Effector memory CD8-positive, alpha-beta T cell (primary cell): ENCODE measurements at regions not wholly inside any gene's neighbourhood (a gene's known extent, or its start where the extent isn't known, plus 50 kb on each side); places are given as distances from the start of the nearest gene placed in this dataset.
A peak's percentile ranks its signal among the peaks of the same experiment; 100 is the strongest.

Experiments used
- ATAC-seq: fragments of 150-1000 bp; cut with Tn5 transposase; replicated peaks from 2 replicates; pipeline ENCODE4 v1.10.0; 2021; ENCODE audit warnings: mild to moderate bottlenecking, moderate library complexity
- DNase-seq, 3 experiments: peaks; one replicate each; pipeline ENCODE4 v3.0.0; 2021
- H3K27ac Mint-ChIP-seq, 2 donors: one replicate each; pipeline ENCODE4 v1.8.0; 2022; ENCODE audit warnings: mild to moderate bottlenecking in 2 of 2, mixed read lengths in 2 of 2, moderate library complexity in 2 of 2
- H3K27me3 Mint-ChIP-seq, 2 donors: one replicate each; pipeline ENCODE4 v1.8.0; 2022; ENCODE audit warnings: mixed read lengths in 2 of 2
- H3K36me3 Mint-ChIP-seq: one replicate; pipeline ENCODE4 v1.8.0; 2022; ENCODE audit warnings: mild to moderate bottlenecking, moderate library complexity, mixed read lengths; ENCODE audit not compliant: insufficient read depth
- H3K4me1 Mint-ChIP-seq, 2 donors: one replicate each; pipeline ENCODE4 v1.8.0; 2022; ENCODE audit warnings: low read depth in 2 of 2, mixed read lengths in 2 of 2
- H3K4me3 Mint-ChIP-seq, 2 donors: one replicate each; pipeline ENCODE4 v1.8.0; 2022; ENCODE audit warnings: mild to moderate bottlenecking in 2 of 2, mixed read lengths in 2 of 2, moderate library complexity in 2 of 2
- H3K9me3 Mint-ChIP-seq, 2 donors: one replicate each; pipeline ENCODE4 v1.8.0; 2022; ENCODE audit warnings: mixed read lengths in 2 of 2

DNA sequence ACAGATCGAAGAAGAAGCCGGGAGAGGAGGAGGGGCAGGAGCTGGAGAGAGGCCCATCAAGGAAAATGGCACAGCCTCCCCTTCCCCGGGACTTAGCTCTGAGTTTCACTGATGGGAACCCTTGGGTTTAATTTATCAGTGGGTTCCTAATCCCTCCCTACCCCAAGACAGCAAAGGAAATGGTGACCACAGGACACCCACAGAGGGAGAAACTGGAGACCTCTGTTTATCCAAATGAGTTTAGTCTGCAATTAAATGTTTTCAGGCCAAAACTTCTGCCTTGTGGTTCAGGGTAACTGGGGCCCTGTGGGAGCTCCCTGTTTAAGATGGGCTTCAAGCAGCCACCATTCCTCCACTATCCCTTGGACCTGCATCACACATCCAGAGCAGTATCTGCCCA is 190.8 kb upstream of the TOPAZ1 start:
- peaks cover 60 to 70% of the 10 kb centered on the region in 2 donors for H3K27me3 Mint-ChIP-seq

DNA sequence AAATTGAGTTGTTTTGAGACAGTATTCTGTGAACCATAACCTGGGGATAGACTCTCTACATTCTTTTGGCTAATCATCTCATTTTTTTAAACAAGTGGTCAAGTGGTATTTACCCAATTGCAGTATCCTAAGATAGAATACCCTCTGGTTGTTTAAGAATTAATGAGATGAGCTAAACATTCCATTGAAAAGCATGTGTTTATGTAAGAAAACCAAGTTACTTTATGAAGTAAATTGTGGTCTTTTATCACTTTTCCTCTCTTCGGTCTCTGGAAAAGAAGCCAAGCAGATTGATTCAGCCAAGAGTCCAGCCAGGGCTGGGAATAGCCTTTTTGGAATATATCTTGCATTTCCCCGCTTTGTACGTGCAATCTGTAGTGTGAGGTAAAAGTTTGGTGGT is 185.7 kb upstream of the TOPAZ1 start:
- no peaks in the 10 kb centered on the region for H3K9me3 Mint-ChIP-seq
- H3K27ac Mint-ChIP-seq: no peak overlapping the region
- H3K36me3 Mint-ChIP-seq: no peaks in the 10 kb centered on the region
- no peak overlapping the region for H3K4me3 Mint-ChIP-seq
- peaks cover 64 to 81% of the 10 kb centered on the region in 2 donors for H3K27me3 Mint-ChIP-seq
- no peaks in the 10 kb centered on the region for H3K4me1 Mint-ChIP-seq
- DNase-seq: no peak
- ATAC-seq: no peak

More for the DNA sequence above, 190.8 kb upstream of the TOPAZ1 start:
- Mint-ChIP-seq H3K27ac (no peak overlapping the region), H3K9me3 (no peaks in the 10 kb centered on the region), H3K4me3 (no peak overlapping the region), H3K36me3 (no peaks in the 10 kb centered on the region), H3K4me1 (no peaks in the 10 kb centered on the region)
- no peak for DNase-seq
- ATAC-seq: no peak

DNA sequence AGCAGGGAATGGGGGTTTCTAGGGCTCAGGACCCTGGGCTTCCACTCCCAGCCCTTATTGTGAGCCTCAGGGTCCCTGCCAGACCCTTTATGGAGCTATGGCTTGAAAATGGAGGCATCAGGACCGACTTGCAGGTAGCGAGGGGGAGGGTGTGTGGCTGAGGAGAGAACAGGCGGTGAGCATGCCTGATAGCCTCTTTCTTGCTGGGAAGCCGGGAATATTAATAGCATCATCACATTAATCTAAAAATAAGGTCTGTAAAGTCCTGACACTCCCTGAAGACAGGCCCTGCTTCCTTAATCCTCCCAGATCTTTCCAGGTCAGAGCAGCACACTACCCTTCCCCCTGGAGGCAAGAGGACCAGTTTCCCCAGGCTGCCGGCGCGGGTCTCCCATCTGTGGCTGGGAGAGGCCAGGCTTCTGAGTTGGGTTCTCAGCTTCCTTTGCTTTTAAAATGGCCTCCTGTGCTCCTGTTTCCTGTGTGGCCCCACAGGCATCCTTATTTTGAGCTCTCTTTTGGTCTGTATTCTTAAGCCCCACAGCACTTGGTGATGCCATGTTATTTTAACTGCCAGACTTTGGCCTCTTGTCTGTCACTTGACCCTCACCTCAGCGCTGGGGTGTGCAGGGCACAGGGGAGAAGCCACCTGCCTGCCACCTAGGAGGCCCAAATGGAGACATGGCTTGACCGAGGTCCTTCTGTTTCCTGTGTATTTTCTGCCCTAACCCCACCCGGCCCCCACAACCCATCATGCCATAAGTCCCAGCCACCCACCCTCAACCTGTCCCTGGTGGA is 185.0 kb upstream of the TOPAZ1 start:
- no peaks in the 10 kb centered on the region for H3K36me3 Mint-ChIP-seq
- no peaks in the 10 kb centered on the region for H3K4me1 Mint-ChIP-seq
- H3K4me3 Mint-ChIP-seq: no peak overlapping the region
- H3K9me3 Mint-ChIP-seq: no peaks in the 10 kb centered on the region
- peaks cover 57 to 77% of the 10 kb centered on the region in 2 donors for H3K27me3 Mint-ChIP-seq
- DNase-seq (no peak), ATAC-seq (no peak)
- H3K27ac Mint-ChIP-seq: no peak overlapping the region

DNA sequence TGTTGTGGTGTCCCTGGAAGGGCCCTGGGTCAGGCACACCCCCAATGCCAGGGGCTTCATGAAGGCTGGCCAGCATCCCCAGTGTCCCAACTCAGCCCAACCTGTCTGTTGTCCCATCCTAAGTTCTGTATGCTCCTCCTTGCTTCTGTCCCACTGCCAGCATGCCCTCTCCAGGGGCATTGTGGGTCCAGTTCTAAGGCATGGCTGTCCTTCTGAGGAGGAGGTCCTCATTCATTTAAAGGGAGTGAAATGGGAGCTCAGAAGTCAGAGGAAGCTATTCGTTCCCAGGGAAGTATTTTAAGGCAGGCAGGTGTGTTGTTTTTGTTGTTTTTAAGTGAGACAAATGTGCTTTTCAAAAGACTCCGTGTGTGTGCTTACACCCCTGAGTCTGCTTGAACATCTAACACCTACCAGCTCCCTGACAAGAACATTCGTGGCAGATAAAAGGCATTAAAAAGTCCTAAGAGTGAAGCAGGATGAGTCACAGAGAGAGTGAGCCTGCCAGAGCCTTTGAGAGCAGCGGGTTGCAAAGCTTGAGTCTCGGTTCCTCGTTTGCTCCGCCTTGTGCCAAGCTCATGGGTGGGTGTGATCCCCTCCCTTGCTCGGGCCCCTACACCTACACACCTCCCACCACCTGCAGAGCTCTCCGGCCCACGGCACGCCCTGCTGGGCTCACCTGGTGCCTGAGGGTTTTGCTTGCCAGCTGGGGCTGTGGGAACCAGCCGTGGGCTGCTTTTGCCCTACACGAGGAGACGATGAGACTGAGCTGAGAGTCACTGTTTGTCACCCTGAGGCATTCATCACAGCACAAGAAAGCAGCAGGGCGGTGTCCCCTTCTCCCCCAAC is 183.4 kb upstream of the TOPAZ1 start:
- Mint-ChIP-seq H3K27ac (no peak overlapping the region), H3K9me3 (no peaks in the 10 kb centered on the region), H3K36me3 (no peaks in the 10 kb centered on the region), H3K27me3 (peaks cover 62 to 83% of the 10 kb centered on the region in 2 donors), H3K4me3 (no peak overlapping the region), H3K4me1 (no peaks in the 10 kb centered on the region)
- DNase-seq (no peak), ATAC-seq (peak; percentile 44)

DNA sequence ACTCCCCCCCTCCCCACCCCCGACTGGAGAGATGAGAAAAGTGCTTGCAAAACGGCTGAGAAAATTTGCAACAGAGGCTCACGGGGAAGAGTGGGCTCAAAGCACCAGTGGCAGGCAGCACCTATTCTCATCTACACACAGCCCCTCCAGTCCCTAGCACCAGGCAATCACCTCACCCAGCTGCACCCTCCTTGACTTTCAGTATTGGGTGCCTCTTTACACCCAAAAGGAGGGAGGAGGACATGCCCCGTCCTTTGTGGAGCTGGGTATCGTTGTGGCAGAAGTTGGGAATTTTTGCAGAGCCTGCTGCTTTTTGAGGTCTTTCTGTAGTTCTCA is 182.8 kb upstream of the TOPAZ1 start:
- H3K4me3 Mint-ChIP-seq: no peak overlapping the region
- no peaks in the 10 kb centered on the region for H3K9me3 Mint-ChIP-seq
- peaks cover 59 to 83% of the 10 kb centered on the region in 2 donors for H3K27me3 Mint-ChIP-seq
- H3K4me1 Mint-ChIP-seq: no peaks in the 10 kb centered on the region
- ATAC-seq: no peak
- no peak overlapping the region for H3K27ac Mint-ChIP-seq
- H3K36me3 Mint-ChIP-seq: no peaks in the 10 kb centered on the region
- DNase-seq: no peak

DNA sequence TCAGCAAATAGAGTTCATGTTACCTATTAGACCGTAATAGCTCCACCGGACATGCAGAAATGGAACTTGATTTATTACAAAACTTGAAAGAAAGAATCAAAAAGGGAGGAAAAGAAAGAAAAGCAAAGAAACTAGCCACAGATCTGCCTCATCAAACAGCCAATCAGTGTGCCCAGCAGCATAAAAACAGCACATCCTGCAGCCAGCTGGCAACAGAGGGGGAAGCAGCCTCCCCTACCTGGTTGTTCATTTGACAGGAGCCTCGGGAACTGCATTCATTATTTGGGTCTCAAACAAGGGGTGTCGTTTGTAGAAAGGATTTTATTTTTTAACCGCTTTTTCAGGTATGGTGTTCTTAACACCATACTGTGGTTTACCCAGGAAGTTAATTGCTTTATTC is 181.5 kb upstream of the TOPAZ1 start:
- ATAC-seq (no peak), DNase-seq (no peak)
- Mint-ChIP-seq H3K4me3 (no peak overlapping the region), H3K36me3 (no peaks in the 10 kb centered on the region), H3K27ac (no peak overlapping the region), H3K4me1 (no peaks in the 10 kb centered on the region), H3K9me3 (no peaks in the 10 kb centered on the region), H3K27me3 (peaks cover 51 to 86% of the 10 kb centered on the region in 2 donors)

DNA sequence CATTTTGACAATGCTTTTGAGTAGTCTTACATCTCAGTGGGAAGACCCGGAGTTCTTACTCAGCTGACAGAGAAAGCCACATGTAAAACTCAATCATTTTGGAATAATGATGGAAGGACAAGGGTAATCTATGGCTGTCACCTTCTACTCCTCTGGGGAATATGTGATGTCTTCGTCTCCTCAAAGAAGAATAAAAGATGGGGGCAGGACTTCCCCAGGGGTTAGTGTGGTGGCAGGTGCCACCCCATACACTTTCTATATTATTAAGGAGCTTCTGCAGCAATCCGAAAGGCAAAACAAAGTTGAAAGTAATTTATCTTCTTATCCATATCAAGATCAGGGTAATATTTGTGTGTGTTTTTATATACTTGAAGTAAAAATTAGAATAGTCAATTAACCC is 180.4 kb upstream of the TOPAZ1 start:
- Mint-ChIP-seq H3K27me3 (peaks cover 49 to 92% of the 10 kb centered on the region in 2 donors), H3K4me1 (no peaks in the 10 kb centered on the region), H3K9me3 (no peaks in the 10 kb centered on the region), H3K36me3 (no peaks in the 10 kb centered on the region), H3K4me3 (no peak overlapping the region), H3K27ac (no peak overlapping the region)
- no peak for DNase-seq
- no peak for ATAC-seq

DNA sequence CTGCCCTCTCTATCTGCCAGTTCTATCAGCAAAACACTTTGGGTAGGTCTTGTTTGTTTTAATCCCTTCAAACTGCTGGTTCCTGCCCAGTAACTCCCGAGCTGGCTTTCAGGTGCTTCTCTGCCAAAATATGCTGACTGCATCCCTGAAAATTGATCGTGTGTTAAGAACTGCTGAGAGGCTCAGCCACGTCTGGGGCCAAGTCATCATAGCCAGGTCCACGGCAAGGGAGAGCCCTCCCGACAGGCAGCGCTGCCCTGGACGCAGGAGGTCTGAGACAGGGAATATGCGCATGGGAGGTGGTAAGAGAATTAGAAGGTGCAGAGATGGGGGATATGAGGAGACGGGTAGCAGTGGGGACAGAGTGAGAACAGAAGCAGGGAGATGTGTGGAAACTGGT is 179.7 kb upstream of the TOPAZ1 start:
- Mint-ChIP-seq H3K36me3 (no peaks in the 10 kb centered on the region), H3K4me3 (no peak overlapping the region), H3K9me3 (no peaks in the 10 kb centered on the region), H3K27me3 (peaks cover 42 to 88% of the 10 kb centered on the region in 2 donors), H3K4me1 (no peaks in the 10 kb centered on the region), H3K27ac (no peak overlapping the region)
- no peak for DNase-seq
- no peak for ATAC-seq

DNA sequence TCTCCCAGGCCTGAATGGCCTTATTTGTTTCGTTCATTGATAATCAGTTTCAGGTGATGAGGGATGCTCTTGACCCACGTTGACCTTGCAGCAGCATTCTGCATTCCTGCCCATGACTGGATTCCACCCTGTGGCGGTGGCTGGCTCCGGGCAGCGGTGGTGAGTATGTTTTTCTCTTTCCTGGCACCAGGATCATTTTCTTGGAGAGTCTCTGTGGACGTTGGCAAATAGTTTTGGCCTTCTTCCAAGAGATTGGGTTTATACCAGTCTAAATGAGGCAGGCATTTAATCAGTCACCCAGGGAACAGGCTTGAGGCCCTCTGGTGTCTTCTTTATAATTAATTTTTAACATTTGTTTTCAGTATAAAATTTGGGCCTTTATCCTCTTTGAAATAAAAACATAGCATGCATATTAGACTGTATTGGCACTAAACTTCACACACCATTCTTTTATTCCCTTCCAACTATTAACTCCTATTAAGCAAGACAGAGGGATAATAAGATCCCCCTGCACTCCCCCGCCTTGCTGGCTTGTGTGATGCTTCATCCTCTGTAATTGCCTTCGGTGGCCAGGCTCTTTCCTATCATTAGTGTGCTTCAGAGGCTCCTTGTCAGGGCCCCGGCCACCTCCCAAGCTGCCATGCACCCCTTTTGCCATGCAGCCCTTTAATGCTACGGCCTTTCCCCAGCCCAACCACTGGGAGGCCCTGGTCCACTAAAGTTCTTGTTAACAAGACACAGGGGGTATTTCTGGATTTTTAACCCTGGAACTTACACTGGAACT is 176.2 kb upstream of the TOPAZ1 start:
- no peaks in the 10 kb centered on the region for H3K36me3 Mint-ChIP-seq
- H3K9me3 Mint-ChIP-seq: no peaks in the 10 kb centered on the region
- no peaks in the 10 kb centered on the region for H3K4me1 Mint-ChIP-seq
- H3K4me3 Mint-ChIP-seq: no peak overlapping the region
- H3K27me3 Mint-ChIP-seq: peaks cover 27 to 78% of the 10 kb centered on the region in 2 donors
- ATAC-seq (no peak), DNase-seq (no peak)
- H3K27ac Mint-ChIP-seq: no peak overlapping the region

DNA sequence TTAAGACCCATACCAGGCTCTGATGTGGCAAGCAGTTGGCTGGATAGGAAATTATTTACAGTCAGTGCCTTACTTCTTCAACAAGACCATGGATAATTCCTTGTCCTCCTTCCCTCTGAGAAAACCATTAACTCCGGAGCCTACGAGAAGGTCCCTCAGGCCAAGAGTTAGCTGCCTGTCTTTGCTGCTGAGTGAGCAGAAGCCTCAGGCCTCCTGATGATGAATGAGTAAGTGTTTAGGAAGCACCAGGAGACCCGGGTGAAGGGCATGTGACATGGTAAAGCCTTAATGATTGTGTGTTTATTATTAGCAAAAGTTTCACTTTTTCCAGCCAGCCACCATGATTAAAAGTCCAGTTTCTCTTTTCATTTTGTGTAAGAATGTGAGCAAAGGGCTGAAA is 174.9 kb upstream of the TOPAZ1 start:
- Mint-ChIP-seq H3K4me3 (no peak overlapping the region), H3K4me1 (no peaks in the 10 kb centered on the region), H3K9me3 (no peaks in the 10 kb centered on the region), H3K27ac (no peak overlapping the region), H3K36me3 (no peaks in the 10 kb centered on the region), H3K27me3 (peaks cover 30 to 82% of the 10 kb centered on the region in 2 donors)
- no peak for ATAC-seq
- no peak for DNase-seq

DNA sequence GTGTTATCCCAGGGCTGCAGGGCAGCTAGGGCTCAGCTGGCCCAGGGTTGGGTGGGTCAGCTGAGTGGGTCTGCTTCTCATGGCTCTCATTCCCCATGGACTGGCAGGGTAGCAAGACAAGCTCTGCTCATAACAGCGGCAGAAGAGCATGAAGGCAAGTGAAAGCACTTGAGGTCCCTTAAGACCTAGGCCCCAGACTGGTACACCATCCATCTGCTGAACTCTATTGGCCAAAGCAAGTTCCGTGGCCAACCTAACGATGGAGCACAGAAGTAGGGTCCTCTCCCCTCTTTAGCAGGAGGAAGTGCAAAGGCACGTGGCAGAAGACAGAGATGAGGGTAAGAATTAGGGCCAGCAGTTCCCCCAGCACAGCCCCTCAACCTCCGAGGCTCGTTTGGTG is 174.3 kb upstream of the TOPAZ1 start:
- DNase-seq (no peak), ATAC-seq (no peak)
- Mint-ChIP-seq H3K27me3 (peaks cover 28 to 82% of the 10 kb centered on the region in 2 donors), H3K4me3 (no peak overlapping the region), H3K36me3 (no peaks in the 10 kb centered on the region), H3K4me1 (no peaks in the 10 kb centered on the region), H3K9me3 (no peaks in the 10 kb centered on the region), H3K27ac (no peak overlapping the region)

DNA sequence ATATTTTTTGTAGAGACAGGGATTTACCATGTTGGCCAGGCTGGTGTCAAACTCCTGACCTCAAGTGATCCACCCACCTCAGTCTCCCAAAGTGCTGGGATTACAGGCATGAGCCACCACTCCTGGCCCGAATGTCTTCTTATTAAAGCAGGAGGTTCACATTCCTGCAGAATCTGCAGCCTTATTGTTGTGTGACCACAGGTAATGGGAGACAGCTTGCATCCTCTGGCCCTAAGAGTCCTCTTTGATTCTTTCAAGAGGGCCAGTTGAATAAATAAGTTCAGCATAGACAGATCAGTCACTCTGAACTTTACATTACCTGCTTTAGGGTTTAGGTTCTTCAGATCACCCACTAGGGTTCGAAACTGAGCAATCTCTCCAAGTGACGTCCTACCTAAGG is 172.9 kb upstream of the TOPAZ1 start:
- ATAC-seq (no peak), DNase-seq (no peak)
- no peaks in the 10 kb centered on the region for H3K9me3 Mint-ChIP-seq
- H3K4me1 Mint-ChIP-seq: no peaks in the 10 kb centered on the region
- no peak overlapping the region for H3K27ac Mint-ChIP-seq
- H3K4me3 Mint-ChIP-seq: no peak overlapping the region
- no peaks in the 10 kb centered on the region for H3K36me3 Mint-ChIP-seq
- H3K27me3 Mint-ChIP-seq: peaks cover 32 to 82% of the 10 kb centered on the region in 2 donors

DNA sequence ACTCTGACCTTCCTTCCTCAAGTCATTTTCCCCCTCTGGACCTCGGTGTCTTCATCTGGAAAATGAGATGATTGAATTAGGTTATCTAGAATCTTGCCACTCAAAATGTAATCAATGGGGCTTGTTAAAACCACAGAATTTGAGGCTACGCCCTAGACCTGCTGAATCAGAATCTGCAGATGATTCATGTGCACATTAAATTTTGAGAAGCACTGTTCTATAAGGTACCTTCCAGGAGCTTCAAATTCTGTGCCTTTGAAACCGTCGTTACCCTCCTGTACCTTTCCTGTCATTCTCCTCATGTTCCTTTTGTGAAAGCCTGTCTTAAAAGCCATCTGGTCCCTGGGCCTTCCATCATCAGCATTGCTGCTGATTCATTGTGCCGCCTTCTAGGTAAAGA is 172.4 kb upstream of the TOPAZ1 start:
- Mint-ChIP-seq H3K27ac (no peak overlapping the region), H3K27me3 (peaks cover 35 to 82% of the 10 kb centered on the region in 2 donors), H3K4me1 (no peaks in the 10 kb centered on the region), H3K9me3 (no peaks in the 10 kb centered on the region), H3K36me3 (no peaks in the 10 kb centered on the region), H3K4me3 (no peak overlapping the region)
- ATAC-seq (no peak), DNase-seq (no peak)
